Neural progenitor cell (in vitro differentiated cells): ENCODE measurements at regions not wholly inside any gene's neighbourhood (a gene's known extent, or its start where the extent isn't known, plus 50 kb on each side); places are given as distances from the start of the nearest gene placed in this dataset.

Experiments used
- EZH2 ChIP-seq: fragments of 200-600 bp; sonication (generic); IDR thresholded peaks from 2 replicates; pipeline ENCODE4 v1.6.1; 2017; ENCODE audit warnings: antibody characterized with exemption, mild to moderate bottlenecking, moderate library complexity
- EZH2phosphoT487 ChIP-seq: fragments of 200-600 bp; sonication (generic); IDR thresholded peaks from 2 replicates; pipeline ENCODE4 v1.6.1; 2017; ENCODE audit warnings: antibody characterized with exemption

DNA sequence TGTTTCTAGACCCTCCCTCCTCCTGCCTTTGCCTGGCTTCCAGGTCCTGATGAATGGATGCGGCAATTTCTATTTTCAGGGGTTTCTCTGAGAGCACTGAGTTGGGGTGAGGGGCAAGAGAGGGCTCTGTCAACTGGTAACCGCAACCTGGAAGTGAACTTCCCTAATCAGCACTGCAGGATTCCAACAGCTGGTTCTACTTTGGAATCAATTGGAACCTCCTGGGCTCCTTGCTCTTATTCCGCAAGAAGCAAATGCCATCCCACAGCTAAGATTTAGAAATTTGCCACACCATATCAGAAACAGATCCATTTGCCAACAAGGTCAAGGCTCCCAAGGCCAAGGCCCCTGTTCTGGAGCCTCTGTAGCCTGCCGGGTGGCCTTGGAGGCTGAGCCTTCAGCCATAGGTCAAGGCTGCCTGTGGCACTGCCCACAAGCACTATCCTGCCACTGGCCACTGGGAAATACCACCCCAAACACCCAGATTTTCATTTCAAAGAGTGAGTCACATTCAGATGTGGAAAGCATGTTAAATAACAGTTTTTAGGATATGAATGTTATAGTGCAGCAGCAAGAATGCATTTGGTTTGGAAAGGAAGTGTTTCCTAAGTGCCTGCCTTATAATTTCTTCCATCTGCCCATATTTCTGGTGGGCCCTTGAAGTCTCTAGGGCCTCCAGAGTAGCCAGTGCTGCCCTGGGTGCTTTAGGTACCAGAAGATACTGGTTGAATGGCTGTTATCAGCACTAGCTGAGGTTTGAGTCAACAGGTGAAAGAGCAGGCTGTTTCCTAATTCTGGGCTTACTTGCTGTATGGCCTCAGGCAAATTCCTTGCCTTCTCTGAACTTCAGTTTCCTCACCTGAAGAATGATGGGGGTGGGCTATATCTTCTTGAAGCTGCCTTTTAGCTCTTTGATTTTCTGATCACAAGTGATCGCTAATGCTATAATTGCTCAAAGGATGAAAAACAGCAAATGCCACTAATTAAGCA is 56.3 kb upstream of the JUN start:
- TF ChIP-seq EZH2phosphoT487 (no peak), EZH2 (no peak)
